HPDE6-E6E7 (cell line): ENCODE measurements at regions not wholly inside any gene's neighbourhood (a gene's known extent, or its start where the extent isn't known, plus 50 kb on each side); places are given as distances from the start of the nearest gene placed in this dataset.

Experiments used
- DNase-seq: peaks from one replicate; pipeline ENCODE4 v3.0.0; 2011; ENCODE audit warnings: missing footprints; ENCODE audit errors: extremely low spot score

DNA sequence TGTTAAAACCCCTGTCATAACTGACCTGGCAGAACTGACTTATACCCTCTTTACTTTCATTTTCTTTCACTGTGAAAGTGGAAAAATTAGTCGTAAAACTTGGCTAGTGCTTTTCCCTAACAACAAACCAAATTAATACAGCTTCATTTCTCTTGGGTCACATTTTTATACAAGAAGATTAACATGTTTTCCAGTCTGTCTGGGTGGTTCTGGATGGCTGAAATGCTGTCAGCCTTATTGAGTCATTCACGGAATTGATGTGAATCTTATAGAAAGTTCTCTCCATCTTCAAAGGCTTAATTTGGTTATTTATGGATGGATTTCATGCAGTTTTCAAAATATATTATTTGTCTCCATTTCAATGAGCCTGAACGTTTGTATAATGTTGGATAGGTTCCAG, 440.0 kb downstream of the KCTD12 start:
- DNase-seq: no peak

DNA sequence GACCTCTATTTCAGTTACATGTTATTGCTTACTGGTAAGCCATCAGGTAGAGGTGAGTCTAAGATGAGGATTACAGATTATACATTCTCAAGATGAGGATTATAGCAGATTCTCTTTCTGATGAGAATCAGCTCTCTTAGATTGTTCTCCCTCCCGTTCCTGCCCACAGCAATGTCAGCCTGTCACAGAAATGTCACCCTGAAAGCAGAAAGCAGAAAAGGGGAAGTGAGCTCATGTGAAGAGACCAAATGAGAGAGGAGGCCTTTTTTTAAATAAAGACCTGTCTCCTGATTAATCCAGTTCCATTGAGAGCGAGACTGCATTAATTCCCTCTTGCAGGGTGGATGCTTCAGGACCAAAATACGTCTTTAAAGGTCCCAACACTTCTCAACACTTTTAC, 445.6 kb downstream of the KCTD12 start:
- DNase-seq: no peak

DNA sequence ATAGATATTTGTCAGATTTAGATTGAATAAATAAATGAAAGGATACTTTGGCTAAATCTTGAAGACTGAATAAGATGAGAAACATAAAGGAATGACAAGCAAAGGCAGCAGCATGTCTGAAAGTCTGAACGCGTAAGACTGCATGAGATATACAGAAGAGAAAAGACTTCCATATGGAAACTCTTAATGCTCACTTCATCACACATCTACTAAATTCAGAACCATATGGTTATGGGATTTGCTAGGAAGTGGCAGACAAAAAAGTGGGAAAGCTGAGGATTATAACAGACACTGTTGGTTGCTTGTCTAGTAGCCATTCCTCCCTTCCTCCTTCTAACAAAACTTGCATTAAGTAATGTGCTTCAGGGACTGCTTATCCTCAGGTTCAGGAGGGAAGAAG, 446.7 kb downstream of the KCTD12 start:
- DNase-seq: no peak

DNA sequence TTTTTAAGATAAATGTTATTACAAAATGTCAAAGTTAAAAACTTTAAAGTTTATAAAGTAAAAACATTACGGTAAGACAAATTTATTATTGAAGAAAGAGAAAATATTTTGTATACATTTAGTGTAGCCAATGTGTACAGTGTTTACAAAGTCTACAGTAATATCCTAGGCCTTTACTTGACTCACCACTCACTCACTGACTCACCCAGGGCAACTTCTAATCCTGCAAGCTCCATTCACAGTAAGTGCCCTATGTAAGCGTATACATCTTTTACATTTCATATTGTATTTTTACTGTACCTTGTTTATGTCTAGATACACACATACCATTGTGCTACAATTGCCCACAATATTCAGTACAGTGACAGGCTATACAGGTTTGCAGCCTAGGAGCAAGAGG, 448.2 kb downstream of the KCTD12 start:
- DNase-seq: no peak

DNA sequence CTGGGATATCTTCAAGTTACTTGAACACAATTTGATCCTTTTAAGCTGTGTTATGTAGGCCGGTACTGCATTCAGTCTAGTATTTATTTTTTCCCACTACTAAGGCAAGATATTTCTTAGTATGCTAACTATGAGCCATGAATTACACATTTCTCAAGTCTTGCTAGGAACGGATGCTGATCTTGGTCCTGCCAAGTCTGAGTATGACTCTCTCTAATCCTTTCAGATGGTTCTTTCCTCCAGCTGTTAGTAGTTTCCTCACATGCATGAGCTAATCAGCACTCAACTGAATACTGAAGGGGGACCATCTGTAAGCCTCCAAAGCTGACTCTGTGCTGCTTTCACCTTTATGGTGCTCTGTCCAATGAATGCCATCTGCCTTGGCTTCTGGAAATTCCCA, 460.3 kb downstream of the KCTD12 start:
- DNase-seq: no peak

DNA sequence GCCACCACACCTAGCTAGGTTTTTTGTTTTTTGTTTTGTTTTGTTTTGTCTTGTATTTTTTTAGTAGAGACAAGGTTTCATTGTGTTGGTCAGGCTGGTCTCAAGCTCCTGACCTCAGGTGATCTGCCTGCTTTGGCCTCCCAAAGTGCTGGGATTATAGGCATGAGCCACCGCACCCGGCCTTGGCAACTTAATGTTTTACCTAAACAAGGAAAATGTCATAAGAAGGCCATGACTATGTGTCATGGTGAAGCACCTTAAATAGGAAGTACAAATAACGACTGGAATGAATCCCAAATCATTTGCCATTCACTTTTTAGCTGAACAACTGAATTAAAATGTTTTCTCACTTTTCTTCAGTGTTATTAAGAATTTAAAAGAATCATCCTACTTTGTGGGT, 465.2 kb downstream of the KCTD12 start:
- no peak for DNase-seq

DNA sequence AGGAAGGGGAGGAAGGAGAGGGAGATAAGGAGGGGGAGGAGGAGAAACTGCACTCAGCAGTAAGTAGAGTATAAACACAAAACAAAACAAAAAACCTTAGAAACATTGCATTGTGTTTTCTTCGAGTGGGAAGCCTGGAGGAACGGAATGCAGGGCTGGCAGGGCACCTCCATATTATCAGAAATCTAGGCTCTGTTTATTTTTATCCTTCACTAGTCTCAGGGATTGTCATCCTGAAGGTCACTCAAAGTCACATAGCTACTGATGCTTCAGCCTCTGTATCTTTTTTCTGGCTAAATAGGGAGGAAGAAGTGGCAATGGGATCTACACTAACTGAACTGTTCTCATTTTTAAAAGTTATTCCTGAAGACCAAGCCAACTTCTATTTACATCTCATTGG, 467.8 kb downstream of the KCTD12 start:
- DNase-seq: no peak

DNA sequence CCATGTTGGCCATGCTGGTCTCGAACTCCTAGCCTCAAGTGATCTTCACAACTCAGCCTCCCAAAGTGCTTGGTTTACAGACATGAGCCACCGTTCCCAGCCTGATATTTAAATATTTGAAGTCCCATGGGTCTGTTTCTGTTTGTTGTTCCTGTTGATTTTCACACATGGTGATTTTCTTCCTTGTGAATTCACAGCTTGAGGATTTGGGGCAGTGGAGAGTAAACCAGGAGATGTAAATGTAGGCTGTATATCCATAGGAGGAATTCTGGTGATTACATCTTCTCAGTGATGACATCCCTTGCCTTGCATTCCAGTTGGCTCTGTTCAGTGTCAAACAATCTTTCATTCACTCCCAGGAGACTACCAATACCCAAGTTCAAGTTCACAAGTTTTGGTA, 471.9 kb downstream of the KCTD12 start:
- no peak for DNase-seq

DNA sequence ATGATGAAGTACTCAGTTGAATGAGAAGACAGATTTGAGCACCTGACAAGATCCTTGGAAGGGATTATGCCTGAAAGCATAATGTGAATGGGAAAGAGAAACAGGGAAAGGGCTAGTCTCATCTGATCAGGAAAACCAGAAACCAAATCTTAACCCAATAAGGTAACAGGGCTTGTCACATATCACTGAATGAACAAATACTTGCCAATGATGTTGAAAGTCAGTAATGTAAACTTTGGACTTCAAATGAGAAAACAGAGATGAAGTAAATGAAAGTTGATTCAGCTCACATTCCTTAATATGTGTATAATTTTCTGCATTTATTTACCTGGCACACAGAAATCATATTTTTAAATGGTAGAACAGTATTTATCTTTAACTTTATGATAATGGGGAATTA, 480.0 kb downstream of the KCTD12 start:
- no peak for DNase-seq

DNA sequence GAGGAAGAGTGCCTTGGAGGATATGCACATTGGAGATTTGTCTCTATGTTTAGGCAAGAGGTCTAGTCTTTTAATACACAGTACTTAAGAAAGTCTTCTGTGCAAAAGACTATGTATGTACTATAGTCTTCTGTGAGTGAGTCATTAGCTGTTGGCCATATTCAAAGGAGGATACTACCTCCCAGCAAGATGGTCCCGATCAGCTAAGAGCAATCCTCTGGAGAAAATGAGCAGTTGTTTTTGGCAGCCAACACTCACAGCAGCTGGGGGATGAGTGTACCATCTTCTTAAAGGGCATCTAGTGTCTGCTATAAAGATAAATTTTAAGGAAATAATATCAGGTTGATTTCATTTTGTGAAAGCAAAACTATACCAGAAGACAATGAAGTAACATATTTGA, 487.8 kb downstream of the KCTD12 start:
- DNase-seq: no peak

DNA sequence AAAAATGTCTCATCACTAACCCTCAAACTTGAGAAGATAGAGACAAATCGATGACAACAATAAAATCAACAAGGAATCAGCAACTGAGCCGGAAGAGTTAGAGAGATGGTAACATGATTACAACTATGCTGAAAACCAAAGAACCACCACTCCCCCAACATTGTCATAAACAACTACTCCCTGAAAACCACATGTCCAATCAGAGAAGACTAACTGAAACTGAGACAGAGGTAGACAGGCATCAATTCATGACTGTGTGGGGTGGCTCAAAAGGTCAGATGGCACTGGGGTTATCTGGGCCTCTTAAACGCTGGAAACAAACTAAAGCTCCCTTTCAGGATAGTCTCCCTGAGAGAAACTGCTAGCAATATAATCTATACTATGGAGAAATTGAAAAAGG, 488.8 kb downstream of the KCTD12 start:
- no peak for DNase-seq

DNA sequence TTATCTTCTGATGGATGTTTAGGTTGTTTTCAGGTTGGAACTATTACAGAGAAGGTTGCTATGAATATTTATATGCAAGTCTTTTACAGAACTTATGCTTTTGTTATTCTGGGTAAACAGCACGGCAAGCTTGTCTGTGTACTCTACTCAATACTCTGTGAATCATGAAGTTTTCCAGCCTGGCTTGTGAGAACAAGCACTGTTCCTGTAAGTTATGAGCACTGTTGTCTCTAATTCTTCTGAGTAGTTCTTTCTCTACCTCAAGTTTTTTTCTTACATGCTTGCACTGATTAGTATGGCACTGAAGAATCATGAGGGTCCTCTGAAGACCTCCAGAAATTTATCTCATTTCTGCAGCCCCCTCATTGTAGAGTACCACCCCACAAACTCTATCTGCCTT, 496.9 kb downstream of the KCTD12 start:
- DNase-seq: no peak

DNA sequence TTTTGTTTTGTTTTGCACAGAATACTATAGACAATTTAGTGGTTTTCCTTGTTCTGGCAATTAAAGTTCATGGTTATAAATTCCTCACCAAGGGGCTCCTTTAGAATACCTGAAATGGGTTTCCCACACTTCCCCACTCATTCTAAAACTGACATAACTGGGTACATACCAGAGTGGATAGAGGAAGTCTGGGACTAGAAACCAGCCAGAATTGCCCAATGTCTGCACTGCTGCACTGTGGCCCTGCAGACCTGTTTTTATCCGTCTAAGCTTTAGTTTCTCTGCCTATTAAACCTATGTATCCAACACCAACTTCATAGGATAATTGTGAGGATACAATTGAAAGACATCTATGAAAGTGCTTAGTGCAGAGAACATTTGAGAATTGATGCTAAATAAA, 498.6 kb downstream of the KCTD12 start:
- DNase-seq: no peak

DNA sequence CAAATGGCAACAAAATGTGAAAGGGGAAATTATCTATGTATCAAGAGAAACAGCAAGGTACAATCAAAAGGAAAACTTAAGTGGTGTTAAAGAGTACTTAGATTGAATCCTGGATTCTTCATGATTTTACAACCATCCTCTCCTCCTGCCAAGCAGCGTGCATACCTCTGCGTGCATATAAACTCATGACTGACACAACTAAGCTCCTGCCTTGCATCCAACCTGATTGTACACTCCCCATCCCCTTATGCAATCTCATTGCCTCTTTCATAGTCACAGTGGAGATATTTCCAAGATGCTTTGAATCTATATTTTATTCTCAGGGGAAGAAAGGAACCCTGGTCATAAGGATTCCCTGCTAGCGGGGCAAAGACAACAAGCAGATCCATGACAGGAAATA, 499.9 kb downstream of the KCTD12 start:
- DNase-seq: no peak

DNA sequence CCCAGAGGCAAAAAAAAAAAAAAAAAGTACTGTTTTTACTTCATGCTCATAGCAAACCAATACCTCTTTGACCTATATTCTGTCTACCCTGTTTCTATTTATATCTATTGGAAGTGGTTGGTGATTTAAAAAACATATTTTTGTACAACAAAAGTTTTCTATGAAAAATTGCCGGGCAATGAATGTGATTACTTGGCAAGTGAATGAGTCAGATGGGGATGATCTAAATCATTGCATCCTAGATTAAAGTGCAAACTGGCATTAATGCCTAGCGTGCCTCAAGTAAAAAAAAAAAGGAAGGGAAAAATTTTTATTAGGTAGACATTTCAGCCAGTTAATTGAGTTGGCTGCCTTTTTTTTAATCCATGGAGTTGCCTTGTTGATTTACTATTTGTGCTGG, 500.6 kb downstream of the KCTD12 start:
- DNase-seq: no peak

DNA sequence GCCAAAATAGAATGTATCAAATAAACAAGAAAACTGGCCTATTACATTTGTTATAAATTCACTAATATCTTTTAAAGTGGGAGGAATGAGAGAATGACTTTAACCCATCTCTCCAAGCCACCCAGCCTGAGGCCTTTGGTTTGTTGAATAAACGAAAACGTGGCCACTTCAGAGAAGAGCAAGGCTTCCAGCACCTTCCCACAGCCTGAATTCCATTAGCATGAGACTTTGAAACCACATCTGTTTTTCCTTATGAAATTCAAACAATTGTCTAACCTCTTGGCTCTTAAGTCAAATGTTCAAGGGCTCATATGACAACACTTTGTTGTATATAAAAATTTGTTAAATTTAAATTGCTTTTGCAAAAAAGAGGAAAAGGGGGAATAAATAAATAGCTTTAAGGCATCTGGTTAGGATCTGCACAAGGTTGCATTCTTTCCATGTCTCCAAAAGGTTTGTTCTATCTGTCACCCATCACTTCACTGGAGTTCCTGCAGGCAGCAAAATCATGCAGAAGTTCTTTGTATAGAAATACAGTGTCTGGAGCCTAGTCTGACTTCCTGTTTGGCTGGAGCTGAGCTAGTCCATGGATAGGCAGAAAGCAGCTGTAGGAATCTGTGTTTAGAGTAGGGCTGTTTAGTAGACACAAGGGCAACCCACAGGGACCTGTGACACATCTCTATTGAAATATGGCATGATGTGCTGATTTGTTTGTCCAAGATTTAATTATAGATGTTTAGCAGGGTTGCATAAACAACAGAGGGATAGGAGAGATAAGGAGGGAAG, 502.3 kb downstream of the KCTD12 start:
- DNase-seq: peak; percentile 23

DNA sequence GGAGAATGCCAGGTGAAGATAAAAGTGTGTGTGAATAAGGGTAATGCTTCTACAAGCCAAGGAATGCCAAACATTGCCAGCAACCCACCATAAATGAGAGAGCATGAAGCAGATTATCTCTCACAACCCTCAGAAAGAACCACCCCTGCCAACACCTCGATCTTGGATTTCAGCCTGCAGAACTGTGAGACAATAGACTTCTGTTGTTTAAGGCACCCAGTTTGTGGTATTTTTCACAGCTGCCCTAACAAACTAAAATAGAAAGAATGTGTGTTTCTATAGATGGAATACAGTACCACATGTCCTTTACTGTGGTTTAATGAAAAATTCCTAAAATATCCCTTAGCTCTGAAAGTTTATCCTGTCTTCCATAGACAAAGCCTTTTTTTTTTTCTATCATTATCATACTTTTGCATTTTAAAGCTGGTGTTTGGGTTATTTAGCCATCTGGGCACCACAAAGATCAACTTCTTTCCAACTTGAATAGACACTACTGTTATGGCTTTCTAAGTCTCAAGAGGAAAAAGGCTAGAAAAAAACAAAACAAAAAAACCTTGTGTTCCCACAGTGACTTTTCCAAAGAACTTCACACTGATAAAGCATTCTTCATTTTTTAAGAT, 505.6 kb downstream of the KCTD12 start:
- DNase-seq: no peak

DNA sequence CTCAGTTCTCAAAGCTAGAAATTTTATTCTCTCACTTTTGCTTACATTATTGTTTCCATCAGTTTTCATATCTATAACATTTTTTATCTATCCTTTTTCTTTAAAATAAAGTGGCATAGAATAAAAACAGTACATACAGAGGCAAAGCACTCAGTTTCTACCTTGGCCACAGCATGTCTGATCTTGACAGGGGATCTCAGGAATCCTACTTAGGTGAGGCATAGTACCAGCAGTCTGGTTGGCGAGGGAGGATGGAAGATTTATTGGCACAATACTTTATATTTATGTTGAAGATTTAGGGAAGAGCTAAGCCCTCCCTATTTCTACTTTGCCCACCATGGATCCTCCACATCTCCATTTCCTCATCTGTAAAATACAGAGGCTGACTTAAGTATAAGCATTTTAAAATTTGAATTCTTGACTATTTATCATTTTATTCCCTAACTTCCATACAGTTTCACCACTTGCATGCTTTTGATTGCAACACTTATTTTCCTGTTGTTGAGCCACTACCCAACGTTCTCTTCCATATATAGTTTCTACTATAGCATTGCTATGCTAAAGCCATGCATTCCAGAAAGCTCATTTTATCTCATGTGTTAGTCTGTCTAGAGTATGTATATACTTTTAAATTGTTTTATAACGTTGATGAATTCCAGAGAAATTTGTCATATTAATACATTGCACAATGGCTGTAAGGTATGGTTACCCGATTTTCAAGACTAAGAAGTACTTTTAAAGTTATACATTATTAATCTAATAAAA, 506.7 kb downstream of the KCTD12 start:
- peak; percentile 11 for DNase-seq

DNA sequence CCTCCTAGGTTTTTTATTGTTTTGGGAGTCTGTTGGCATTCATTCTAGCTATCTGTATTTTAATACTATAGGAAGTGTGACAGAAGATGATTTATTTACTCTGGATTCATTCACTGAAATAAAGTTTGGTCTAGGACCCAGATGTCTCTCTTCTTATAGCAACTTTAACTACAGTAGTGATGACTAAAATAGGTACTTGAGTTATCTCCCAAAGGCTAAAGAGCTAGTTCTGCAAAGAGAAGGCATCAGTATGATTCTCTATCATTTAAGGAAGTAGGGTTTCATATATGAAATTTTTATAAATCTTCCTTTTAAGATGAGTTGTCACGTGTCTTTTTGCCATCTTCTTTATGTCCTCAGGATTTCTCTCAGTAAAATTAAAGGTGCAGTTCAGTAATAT, 507.4 kb downstream of the KCTD12 start:
- no peak for DNase-seq

DNA sequence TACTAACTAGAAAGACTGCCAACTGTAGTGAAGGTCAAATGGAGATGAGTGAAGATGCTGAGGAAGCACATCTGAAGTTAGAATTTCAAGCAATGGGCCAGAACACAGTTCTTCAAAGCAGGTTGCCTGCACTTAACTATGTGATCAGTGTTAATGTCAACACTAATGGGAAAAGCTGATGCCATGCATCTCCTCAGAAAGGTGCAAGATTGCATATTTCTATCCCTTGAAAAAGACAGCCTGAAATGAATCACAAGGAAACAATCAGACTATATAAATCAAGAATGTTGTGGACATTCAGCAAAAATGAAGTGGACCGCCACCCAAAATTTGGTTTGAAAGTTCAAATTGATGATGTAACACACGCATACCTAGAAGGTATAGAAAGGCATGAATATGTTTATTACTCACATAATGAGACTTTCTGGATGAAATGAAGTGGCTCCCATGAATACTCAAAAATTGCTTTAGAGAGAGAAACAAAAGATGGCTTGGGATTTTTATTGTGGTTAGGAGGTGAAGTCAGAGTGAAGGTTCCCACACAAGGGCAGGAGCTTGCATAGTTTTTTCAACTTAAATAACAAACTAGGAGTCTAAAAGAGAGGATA, 522.4 kb downstream of the KCTD12 start:
- no peak for DNase-seq

DNA sequence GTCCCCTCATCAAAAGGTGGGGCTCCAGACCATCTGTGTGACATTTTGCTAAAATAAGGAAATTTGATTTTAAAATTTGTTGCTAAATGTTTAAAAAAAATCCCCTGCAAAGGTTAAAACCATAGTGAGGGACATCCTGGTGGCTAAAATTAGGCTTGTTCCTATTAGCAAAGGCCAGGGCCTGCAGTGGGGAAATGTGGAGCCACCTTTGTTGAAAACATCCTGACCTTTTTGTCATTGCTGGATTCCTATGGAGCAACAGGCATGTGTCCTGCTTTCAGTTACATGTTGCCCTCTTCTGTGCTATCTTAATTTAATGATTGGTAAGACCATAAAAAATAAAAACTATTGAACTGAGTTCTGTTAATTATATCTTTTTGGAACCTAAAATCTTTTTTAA, 524.3 kb downstream of the KCTD12 start:
- DNase-seq: no peak

DNA sequence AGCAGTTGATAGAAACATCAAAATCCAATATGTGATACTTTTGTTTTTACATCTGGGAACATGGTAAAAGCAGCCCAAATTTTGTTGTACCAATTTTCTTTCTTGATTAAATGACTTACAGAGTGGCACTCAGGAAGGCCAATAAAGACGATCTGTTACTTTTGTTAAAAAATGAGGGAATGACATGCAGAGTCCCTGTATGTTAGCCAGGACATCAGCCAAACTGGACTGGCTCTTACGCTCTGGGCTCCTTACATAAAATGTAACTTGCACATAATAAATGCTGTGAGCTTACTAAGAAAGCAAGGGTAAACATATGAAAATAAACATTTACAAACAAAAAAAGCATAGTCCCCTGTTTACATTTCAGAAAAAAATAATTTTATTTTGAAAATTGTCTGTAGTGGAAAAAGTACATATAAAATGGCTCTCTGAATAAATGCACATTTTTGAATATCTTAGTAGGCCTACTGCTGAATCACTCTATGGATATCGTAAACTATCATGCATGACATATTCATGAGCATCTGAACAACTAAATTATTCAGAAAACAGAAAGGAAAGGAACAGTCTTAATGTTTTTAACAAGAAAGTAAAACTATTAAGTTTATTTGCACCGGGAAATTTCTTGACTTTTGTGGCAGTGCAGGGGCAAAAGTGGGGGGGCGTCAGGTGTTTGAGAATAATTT, 534.5 kb downstream of the KCTD12 start:
- DNase-seq: no peak
